B cell (primary cell): ENCODE measurements at regions not wholly inside any gene's neighbourhood (a gene's known extent, or its start where the extent isn't known, plus 50 kb on each side); places are given as distances from the start of the nearest gene placed in this dataset.

Experiments used
- EZH2 ChIP-seq: IDR thresholded peaks from 2 replicates; pipeline ENCODE4 v1.6.1; 2012; ENCODE audit warnings: borderline replicate concordance, low read depth, mild to moderate bottlenecking, moderate library complexity, low read length; ENCODE audit not compliant: insufficient read depth, poor library complexity, severe bottlenecking
- TF ChIP-seq, protein P1 (sequence below): fragments of 200-600 bp; IDR thresholded peaks from one replicate; pipeline ENCODE4 v1.8.0; 2022; ENCODE audit warnings: antibody characterized with exemption, mild to moderate bottlenecking

DNA sequence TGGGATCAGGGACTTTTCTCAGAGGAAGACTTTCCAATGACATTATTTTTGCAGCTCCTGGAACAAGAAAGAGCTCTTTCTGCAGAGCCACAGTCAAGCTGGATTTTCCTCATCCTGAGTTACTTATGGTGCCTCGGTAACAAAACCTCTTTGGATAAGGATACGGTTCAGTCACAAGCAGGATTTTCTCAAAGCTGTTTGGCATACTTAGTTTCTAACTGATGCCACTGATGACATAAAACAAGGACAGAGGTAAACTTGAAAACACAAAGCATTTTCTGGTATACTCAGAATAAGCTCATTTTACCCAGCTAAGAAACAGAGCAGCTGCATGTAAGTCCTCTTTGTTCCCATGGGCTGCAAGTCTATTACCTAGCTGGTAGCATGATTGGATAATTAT lies 340.9 kb upstream of the MEOX2 start:
- TF ChIP-seq, protein P1, sequence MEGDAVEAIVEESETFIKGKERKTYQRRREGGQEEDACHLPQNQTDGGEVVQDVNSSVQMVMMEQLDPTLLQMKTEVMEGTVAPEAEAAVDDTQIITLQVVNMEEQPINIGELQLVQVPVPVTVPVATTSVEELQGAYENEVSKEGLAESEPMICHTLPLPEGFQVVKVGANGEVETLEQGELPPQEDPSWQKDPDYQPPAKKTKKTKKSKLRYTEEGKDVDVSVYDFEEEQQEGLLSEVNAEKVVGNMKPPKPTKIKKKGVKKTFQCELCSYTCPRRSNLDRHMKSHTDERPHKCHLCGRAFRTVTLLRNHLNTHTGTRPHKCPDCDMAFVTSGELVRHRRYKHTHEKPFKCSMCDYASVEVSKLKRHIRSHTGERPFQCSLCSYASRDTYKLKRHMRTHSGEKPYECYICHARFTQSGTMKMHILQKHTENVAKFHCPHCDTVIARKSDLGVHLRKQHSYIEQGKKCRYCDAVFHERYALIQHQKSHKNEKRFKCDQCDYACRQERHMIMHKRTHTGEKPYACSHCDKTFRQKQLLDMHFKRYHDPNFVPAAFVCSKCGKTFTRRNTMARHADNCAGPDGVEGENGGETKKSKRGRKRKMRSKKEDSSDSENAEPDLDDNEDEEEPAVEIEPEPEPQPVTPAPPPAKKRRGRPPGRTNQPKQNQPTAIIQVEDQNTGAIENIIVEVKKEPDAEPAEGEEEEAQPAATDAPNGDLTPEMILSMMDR: no peak
- no peak for TF ChIP-seq EZH2
